ENCODE measurements at regions not wholly inside any gene's neighbourhood (a gene's known extent, or its start where the extent isn't known, plus 50 kb on each side); places are given as distances from the start of the nearest gene placed in this dataset.

DNA sequence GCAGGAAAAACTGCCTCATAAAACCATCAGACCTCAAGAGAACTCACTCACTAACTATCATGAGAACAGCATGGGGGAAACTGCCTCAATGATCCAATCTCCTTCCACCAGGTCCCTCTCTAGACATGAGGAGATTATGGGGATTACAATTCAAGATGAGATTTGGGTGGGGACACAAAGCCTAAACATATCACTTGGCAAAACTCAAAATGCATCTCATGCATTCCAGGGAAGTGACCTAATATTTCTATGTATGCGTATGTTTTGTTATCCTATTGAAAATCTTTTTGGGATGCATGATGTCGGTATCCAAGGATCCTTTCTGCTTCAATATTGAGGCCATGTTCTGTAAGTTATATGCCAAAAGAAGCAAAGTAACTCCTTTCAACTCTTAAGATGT lies 174.0 kb downstream of the PLK2 start:
- TF ChIP-seq FOXK2 (IDR thresholded peaks at IDR 0.05) (no peak), NFRKB (IDR thresholded peaks at IDR 0.05) (no peak), FOXM1 (IDR thresholded peaks at IDR 0.05; ENCODE audit: borderline replicate concordance) (no peak), L3MBTL2 (conservative IDR thresholded peaks at IDR 0.05) (no peak), BHLHE40 (IDR thresholded peaks at IDR 0.05; ENCODE audit: borderline replicate concordance) (no peak), FOXA1 (IDR thresholded peaks at IDR 0.05) (no peak), TARDBP (IDR thresholded peaks at IDR 0.05) (no peak), SP1 (IDR thresholded peaks at IDR 0.05) (no peak)
- TF ChIP-seq, protein P1, sequence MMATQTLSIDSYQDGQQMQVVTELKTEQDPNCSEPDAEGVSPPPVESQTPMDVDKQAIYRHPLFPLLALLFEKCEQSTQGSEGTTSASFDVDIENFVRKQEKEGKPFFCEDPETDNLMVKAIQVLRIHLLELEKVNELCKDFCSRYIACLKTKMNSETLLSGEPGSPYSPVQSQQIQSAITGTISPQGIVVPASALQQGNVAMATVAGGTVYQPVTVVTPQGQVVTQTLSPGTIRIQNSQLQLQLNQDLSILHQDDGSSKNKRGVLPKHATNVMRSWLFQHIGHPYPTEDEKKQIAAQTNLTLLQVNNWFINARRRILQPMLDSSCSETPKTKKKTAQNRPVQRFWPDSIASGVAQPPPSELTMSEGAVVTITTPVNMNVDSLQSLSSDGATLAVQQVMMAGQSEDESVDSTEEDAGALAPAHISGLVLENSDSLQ (IDR thresholded peaks at IDR 0.05), result no peak
